Adrenal gland (tissue), 9 donors: ENCODE measurements at regions not wholly inside any gene's neighbourhood (a gene's known extent, or its start where the extent isn't known, plus 50 kb on each side); places are given as distances from the start of the nearest gene placed in this dataset.

Experiments
- DNase-seq, 7 donors: peaks; one replicate each; pipeline ENCODE4 v3.0.0-alpha.2; 2019 to 2020
- H3K27ac ChIP-seq, 5 donors: fragments of 200-600 bp; sonication (generic) in 4 of 5; 1 replicate in 3 of 5; 2 replicates in 2 of 5; pipeline versions ENCODE4 v1.5.1 to v1.8.0; 2016 to 2020; ENCODE audit warnings: mild to moderate bottlenecking in 1 of 5
- H3K27me3 ChIP-seq: fragments of 200-600 bp; 2 replicates; pipeline ENCODE4 v1.8.0; 2021
- H3K36me3 ChIP-seq, 2 donors: fragments of 200-600 bp; replicated peaks in 1 of 2; 1 replicate in 1 of 2; 2 replicates in 1 of 2; pipeline versions ENCODE4 v1.5.1 to v1.8.0; 2018 to 2022
- H3K4me1 ChIP-seq, 2 donors: fragments of 200-600 bp; replicated peaks in 1 of 2; 1 replicate in 1 of 2; 2 replicates in 1 of 2; pipeline versions ENCODE4 v1.5.1 to v1.8.0; 2018 to 2021
- H3K4me3 ChIP-seq, 4 donors: fragments of 200-600 bp; sonication (generic) in 3 of 4; one replicate each; pipeline ENCODE4 v1.5.1; 2016 to 2018
- H3K9me3 ChIP-seq, 3 donors: fragments of 200-600 bp; sonication (generic) in 1 of 3; replicated peaks in 1 of 3; 1 replicate in 2 of 3; 2 replicates in 1 of 3; pipeline versions ENCODE4 v1.5.1 to v1.8.0; 2016 to 2021
- CTCF ChIP-seq, 6 experiments: fragments of 450-650 bp in 4 of 6; fragments of 200-600 bp in 2 of 6; sonication (generic) in 1 of 6; IDR thresholded peaks; 1 replicate in 5 of 6; 2 replicates in 1 of 6; pipeline versions ENCODE4 v1.5.1 to v1.8.0; 2016 to 2021; ENCODE audit warnings: antibody characterized with exemption in 6 of 6, mild to moderate bottlenecking in 2 of 6, moderate library complexity in 1 of 6
- POLR2A ChIP-seq, 2 donors: fragments of 450-650 bp; IDR thresholded peaks; one replicate each; pipeline ENCODE4 v1.6.1; 2017; ENCODE audit warnings: antibody characterized with exemption in 2 of 2, mild to moderate bottlenecking in 2 of 2, moderate library complexity in 1 of 2
- WGBS, 4 donors: extraction: QIAGEN DNeasy Blood & Tissue Kit in 2 of 4; methylation state at CpG; one replicate each; pipeline versions ENCODE4 v1.1.5 to v1.1.7; 2013 to 2017; 5-methylcytosine and 5-hydroxymethylcytosine counted together
- intact Hi-C, 2 donors: fragments of 100-400 bp; cut with DNase I; formaldehyde crosslinking; loops; one replicate each; pipeline versions ENCODE4 v1.14.1 to v1.15.0; 2022 to 2023
- donor health status: healthy with polysubstance abuse.
- donor health status: Bipolar disorder and iron deficiency.
- donor health status: DM: yes; HTN: yes; CAD: no.
- donor health status: DM: no; HTN: no; CAD: no.
- donor health status: DM: no; HTN: no; CAD: no.

GRCh38 chr4:151950993-151951670 lies 190.3 kb upstream of the GATB start:
- intact Hi-C loops: no loop called here
- H3K27ac ChIP-seq: peak overlapping the region in 1 of 5 donors; percentile 3
- 66 to 77% (median 73%) methylated on average over 12 of the region's 12 CpGs for WGBS, 4 donors

GRCh38 chr4:151948351-151949016 lies 187.7 kb upstream of the GATB start:
- intact Hi-C loops: no loop called here
- no peaks in the 10 kb centered on the region for H3K4me1 ChIP-seq
- no peak overlapping the region for H3K27ac ChIP-seq
- no peak for DNase-seq
- TF ChIP-seq POLR2A (IDR thresholded peaks at IDR 0.05) (no peak), CTCF (IDR thresholded peaks at IDR 0.05) (no peak)
- no peaks in the 10 kb centered on the region for H3K36me3 ChIP-seq
- WGBS, 4 donors: 68 to 76% (median 70%) methylated on average over 1 of the region's 1 CpG
- H3K4me3 ChIP-seq: no peak overlapping the region
- H3K9me3 ChIP-seq: no peaks in the 10 kb centered on the region
- H3K27me3 ChIP-seq: no peaks in the 10 kb centered on the region

More at GRCh38 chr4:151950993-151951670, 190.3 kb upstream of the GATB start:
- no peaks in the 10 kb centered on the region for H3K36me3 ChIP-seq
- no peaks in the 10 kb centered on the region for H3K9me3 ChIP-seq
- no peaks in the 10 kb centered on the region for H3K4me1 ChIP-seq
- no peaks in the 10 kb centered on the region for H3K27me3 ChIP-seq
- TF ChIP-seq CTCF (IDR thresholded peaks at IDR 0.05): no peak
- no peak for TF ChIP-seq POLR2A (IDR thresholded peaks at IDR 0.05)
- H3K4me3 ChIP-seq: no peak overlapping the region
- DNase-seq: no peak

GRCh38 chr4:151946718-151947117 lies 185.9 kb upstream of the GATB start:
- 75 to 86% (median 82%) methylated on average over 2 of the region's 2 CpGs for WGBS, 4 donors
- Histone ChIP-seq H3K9me3 (no peaks in the 10 kb centered on the region), H3K4me1 (no peaks in the 10 kb centered on the region), H3K27ac (no peak overlapping the region), H3K27me3 (no peaks in the 10 kb centered on the region), H3K4me3 (no peak overlapping the region), H3K36me3 (no peaks in the 10 kb centered on the region)
- no peak for DNase-seq
- intact Hi-C loops: no loop called here
- TF ChIP-seq CTCF (IDR thresholded peaks at IDR 0.05) (no peak), POLR2A (IDR thresholded peaks at IDR 0.05) (no peak)

GRCh38 chr4:151942971-151943370 lies 182.2 kb upstream of the GATB start:
- H3K4me3 ChIP-seq: no peak overlapping the region
- no peak for TF ChIP-seq CTCF (IDR thresholded peaks at IDR 0.05)
- no peak for TF ChIP-seq POLR2A (IDR thresholded peaks at IDR 0.05)
- H3K4me1 ChIP-seq: no peaks in the 10 kb centered on the region
- no peaks in the 10 kb centered on the region for H3K9me3 ChIP-seq
- DNase-seq: no peak
- H3K27me3 ChIP-seq: no peaks in the 10 kb centered on the region
- intact Hi-C loops: no loop called here
- WGBS, 4 donors: 88 to 94% (median 90%) methylated on average over 3 of the region's 3 CpGs
- no peaks in the 10 kb centered on the region for H3K36me3 ChIP-seq
- H3K27ac ChIP-seq: no peak overlapping the region
